HG03520 (cell line): ENCODE measurements at regions not wholly inside any gene's neighbourhood (a gene's known extent, or its start where the extent isn't known, plus 50 kb on each side); places are given as distances from the start of the nearest gene placed in this dataset.

Experiments used
- ATAC-seq: cut with Tn5 transposase; IDR thresholded peaks from one replicate; pipeline ENCODE4 v1.9.1; 2021; ENCODE audit warnings: mild to moderate bottlenecking, moderate library complexity; ENCODE audit not compliant: unreplicated experiment

DNA sequence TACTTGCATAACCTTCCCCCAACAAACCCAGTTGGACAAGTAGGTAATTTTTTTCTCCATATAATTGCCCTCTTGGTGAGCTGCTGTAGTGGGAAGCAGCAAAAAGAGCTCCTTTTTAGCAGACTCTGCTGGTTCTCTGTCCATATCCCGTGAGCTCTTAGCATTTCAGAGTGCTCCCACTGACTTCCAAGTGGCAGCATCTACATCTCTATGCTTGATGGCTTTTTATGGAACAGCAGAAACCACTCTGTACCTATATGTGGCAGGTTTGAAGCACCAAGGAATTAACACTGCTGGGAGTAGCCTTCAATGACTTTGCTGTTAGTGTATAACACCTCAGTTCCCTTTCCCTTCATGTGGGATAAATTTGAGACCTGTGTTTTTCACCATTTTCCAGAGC is 168.4 kb upstream of the NHS start:
- ATAC-seq, result no peak

DNA sequence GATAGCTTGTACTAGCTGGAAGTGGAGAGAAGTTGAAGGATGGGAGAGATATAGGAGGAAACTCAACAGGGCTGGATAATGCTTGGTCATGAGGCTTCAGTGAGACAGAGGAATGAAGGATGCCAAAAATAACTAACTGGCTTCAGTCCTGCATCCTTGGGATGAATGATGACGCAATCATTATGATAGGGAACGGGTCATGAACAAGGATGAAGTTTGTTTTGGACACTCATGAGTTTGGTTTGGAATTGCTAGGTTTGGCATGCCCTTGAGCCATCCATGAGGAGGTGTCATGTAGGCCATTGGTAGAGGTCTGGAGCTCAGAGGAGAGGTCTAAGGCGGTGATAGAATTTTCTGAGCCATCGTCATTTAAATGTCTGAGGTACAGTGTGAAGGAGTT is 160.0 kb upstream of the NHS start:
- ATAC-seq, result no peak

- ATAC-seq, result no peak
These were observed 148.3 kb upstream of the NHS start for GRCh38 chrX:17226736-17227135.

GRCh38 chrX:17237146-17237545 is 137.9 kb upstream of the NHS start:
- ATAC-seq, result no peak

GRCh38 chrX:17242470-17242869 is 132.5 kb upstream of the NHS start:
- peak; percentile 60 for ATAC-seq

GRCh38 chrX:17247144-17247543 is 127.9 kb upstream of the NHS start:
- no peak for ATAC-seq

DNA sequence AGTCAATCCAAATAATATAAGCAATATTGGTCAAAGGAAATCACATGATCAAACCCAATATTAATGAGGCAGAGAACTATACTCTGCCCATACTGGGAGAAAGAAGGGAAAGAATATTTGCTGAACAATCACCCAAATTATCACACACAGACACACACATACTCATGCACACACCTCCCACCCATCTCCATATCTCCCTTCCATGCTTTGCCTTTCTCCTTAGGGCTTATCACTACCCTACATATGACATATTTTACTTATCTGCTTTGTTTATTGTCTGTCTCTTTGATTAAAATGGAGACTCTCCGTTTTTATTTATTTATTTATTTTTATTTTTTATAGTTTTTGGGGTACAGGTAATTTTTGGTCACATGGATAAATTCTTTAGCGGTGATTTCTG is 112.9 kb upstream of the NHS start:
- ATAC-seq, result no peak

DNA sequence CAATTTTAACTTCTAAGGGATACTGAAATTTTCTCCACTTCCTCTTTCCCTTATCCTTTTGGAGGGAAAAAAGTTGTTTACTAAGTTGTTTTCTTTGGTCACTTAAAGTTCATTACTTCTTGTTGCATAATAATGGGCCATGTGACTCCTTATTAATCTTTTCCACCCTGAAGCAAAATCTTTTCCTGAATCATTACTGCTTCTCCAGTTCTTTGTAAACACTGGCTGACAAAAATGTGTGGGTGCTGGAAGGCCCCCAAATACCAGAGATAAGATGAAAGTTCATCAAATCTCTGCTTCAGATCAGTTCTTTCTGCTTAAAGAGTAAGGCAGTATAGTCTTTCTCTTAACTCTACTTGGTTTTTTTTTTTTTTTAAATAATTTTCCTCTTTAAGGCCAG is 108.9 kb upstream of the NHS start:
- no peak for ATAC-seq

- no peak for ATAC-seq
These were observed 96.0 kb upstream of the NHS start for GRCh38 chrX:17278961-17279360.

- no peak for ATAC-seq
These were observed 89.0 kb upstream of the NHS start for GRCh38 chrX:17285983-17286382.

DNA sequence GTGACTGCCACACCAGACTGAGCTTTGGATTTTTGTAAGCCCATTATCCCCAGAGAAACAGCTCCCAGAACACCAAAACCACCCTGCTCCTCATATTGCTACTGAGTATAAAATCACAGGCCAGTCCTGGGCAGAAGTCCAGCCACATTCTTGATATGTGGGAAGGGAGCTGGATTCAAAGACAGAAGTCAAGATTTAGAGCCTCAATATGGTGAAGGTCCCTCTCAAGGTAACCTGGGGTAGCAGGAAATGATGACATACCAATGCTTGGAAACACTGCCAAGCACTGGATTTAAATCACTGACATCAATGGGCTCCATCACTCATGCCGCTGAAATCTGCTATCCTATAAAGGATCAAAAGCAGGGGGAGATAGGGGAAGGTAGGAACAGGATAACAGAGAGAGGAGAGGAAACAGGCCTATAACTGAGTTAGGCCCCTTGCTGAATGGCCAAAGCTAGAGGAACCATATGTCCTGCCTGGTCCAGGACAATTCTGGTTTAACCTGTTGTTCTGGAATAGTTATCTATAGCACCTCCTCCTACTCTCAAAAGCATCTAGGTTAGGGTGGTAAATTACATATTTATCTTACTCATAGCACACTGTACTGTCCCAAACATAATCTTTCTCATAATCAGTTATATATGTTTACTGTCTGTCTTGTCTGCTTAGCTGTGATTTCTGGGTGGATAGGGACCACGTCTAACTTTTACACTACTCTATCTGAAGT is 83.7 kb upstream of the NHS start:
- ATAC-seq, result no peak

- ATAC-seq, result no peak
These were observed 82.9 kb upstream of the NHS start for GRCh38 chrX:17292111-17292527.

DNA sequence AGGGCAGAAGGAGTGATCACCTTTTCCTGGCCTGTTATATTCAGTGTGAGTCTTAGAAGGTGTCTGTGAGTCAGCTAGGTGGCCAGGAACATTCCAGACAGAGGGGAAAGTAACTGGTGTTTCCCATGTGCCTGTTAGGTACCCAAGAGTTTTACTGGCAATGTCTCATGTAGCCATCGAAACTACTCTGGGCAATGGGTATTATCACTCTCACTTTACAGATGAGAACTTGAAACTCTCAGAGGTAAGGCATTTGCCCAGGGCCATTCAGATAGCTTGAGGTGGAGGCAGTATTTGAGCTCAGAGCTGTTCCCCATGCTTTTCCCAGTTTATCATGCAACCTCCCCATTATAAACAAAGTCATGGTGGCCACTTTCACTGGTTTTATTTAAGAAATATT is 80.4 kb upstream of the NHS start:
- no peak for ATAC-seq

DNA sequence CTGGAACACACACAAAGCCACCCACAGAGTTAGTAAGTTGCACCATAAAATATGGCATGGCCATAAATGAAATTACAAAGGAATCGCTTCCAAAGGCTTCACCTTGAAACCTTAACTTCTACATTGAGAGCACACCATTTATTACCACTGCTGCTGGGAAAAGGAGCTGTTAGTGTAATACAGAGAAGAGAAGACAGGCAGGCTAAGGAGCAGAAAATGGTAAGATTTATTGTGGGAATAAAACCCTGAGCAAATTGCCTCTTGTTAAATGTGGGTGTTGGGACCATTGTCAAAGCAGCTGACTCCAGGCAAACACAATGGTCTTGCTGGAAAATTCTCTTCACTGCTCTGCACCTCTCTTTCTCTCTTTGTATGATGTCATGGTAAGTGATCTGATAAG is 79.2 kb upstream of the NHS start:
- ATAC-seq, result no peak

DNA sequence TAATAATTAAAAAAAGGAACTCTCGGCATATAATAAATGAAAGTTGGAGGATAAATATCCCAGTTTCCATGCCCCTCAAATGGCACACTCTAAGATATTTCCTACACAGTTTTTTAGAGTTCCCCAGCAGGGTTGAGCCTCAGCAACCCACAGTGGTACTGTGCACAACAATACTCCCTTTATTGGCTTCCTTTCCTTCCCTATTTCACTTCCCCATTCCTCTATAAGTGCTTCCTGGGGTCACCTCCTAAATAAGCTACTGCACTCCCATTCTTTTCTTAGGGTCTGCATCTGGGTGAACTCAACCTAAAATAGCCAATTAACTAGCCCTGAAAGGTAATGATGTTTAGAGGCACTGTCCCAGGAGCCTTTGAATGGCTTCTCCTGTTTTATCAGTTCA is 76.4 kb upstream of the NHS start:
- no peak for ATAC-seq

DNA sequence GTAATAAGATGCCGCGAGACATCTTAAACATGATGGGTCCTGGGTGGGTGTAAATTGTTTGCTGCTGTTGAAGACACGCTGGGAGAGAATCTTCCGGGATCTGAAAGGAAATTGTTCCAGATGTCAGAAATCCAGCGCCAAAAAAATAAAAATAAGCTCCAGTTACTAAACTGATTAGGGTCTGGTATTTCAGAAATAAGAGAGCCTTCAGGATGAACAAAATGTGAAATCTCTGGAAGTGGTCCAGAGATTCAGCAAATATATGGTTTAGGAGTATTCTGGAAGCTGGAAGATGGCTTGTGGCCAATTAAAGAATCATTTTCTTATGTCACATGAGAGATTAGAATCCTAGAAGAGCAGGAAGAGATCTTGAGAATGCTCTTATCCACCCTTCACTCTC is 75.8 kb upstream of the NHS start:
- ATAC-seq, result no peak

GRCh38 chrX:17323397-17323796 is 51.6 kb upstream of the NHS start:
- no peak for ATAC-seq
